GM18519 (cell line): ENCODE measurements at regions not wholly inside any gene's neighbourhood (a gene's known extent, or its start where the extent isn't known, plus 50 kb on each side); places are given as distances from the start of the nearest gene placed in this dataset.

Experiments used
- ATAC-seq: cut with Tn5 transposase; IDR thresholded peaks from one replicate; pipeline ENCODE4 v1.9.1; 2021; ENCODE audit warnings: mild to moderate bottlenecking, moderate library complexity; ENCODE audit not compliant: unreplicated experiment, low FRiP score

DNA sequence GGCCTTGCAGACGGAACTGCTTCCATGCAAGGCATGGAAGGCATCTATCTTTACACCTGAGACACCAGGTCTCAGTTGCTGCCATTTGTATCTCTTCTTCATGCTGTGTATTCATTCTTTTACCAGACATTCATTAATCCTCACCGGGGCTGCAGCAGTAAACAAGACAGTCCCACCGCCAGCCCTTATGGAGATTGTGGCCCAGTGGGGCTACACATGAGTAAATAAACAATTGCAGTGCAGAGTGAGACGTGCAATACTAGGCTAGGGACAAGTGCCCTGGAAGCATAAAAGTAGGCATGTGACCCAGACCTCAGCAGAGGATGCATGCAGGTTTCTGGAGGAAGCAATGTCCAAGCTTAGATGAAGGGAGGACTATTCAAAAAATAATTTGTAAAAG is 497.6 kb upstream of the KLHL29 start:
- ATAC-seq, result no peak

DNA sequence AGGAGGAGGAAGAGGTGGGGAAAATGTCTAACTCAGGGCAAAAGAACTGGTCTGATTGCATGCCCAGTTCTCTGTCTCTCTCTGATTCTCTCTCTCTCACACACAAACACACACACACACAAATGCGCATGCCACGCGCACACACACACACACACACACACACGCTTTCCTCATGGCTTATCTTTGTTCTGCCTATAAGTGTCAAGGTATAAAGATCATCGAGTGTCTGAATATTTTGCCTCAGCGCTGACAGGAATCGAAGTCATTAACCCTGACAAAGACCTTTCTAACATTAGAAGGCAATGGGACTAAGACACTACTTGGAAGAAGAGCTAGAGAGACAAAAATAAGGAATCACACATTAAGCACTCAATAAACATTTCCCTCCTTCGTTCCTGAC is 497.1 kb upstream of the KLHL29 start:
- no peak for ATAC-seq

- ATAC-seq, result no peak
Measured at GRCh38 chr2:22890132-22890531, 494.8 kb upstream of the KLHL29 start.

- ATAC-seq, result no peak
Measured at GRCh38 chr2:22893761-22894517, 491.0 kb upstream of the KLHL29 start.

DNA sequence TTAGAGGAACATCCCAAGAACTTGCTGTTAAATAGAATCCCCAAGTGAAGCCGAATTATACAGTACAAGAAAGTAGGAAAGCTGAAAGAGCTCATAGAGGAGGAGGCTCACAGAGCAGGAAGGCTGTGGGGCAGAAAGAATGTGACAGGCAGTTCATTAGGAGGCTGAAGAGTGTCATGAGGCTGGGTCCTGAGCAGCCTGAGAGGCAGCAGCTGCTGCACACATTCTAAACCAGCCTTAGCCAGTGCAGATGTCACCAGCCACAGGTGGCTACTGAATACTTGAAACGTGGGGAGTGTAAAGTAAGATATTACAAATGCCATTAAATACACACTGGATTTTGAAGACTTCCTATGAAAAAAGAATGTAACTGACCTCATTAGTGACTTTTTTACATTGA is 490.2 kb upstream of the KLHL29 start:
- no peak for ATAC-seq

DNA sequence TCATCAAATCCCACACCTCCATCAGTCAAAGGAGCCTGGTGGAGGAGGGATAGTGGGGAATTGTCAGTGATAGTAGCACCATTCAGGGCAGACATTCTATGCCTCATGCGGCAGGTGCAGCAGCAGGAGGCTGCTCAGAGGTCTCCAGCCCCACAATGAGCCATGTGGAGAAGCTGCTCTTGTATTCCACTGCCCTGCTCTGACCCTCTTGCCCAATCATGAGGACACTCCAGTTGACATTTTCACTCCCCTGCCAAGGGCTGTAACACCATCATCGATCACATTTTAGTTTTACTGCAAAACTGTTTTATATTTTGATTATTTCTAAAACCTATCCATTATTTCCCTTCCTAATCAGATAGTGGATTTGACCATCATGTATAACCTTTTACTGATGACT is 487.6 kb upstream of the KLHL29 start:
- no peak for ATAC-seq

GRCh38 chr2:22900674-22901073 is 484.3 kb upstream of the KLHL29 start:
- ATAC-seq, result no peak

GRCh38 chr2:22901471-22902179 is 483.4 kb upstream of the KLHL29 start:
- no peak for ATAC-seq

DNA sequence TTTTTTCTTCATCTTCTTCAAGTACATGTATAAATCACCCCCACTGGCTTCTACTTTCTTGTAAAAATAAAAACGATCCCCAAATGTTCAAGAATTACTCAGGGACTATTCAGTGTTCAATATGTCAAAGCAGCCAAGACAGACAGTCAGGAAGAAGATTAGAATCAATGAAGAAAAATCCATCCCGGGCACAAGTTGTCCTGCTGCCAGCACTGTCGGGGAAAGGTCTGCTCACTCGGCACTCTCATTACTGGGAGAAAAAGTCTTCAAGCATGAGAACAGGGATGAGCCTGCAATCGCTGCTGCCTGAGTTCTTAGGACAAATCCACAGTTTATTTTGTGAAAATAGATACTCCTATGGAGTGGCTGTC is 482.8 kb upstream of the KLHL29 start:
- no peak for ATAC-seq

DNA sequence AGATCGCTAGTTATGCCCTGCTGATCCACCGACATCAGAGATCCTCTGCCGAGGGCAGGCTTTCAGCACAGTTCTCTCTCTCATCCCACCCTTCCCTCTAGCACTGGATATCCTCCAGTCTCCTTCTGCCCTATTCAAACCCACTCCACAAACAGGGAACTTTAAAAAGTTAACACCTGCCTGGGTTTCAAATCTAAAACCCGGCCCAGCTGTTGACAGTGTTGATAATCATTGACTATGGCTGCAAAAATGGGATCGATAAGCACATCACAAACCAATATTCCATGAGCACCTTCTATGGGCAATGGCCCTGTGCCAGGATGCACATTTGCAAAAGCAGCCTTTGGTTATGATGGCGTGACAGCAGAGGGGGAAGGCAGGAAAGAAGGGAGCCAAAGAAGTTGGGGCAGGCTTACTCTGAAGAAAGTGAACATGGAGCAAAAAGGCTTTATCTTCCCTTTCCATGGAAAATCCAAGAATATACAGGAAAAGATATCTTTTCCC is 482.3 kb upstream of the KLHL29 start:
- no peak for ATAC-seq

DNA sequence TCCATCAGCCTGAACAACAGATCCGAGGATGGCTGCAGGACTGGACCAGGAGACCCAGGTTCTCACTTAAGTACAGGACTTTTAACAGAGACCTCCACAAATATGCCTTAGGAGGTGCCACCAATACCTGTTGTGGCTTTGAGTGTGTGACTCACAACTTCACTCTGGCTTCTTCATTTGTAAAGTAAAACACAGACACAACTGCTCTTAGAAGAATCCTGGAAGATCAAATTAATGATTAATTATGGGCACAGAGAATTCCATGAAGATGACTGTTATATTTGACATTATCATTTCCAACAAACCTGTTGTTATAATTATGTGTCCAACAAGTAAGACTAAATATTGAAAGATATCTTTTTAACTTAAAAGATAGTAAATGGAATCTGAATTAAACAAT is 481.4 kb upstream of the KLHL29 start:
- ATAC-seq, result no peak

DNA sequence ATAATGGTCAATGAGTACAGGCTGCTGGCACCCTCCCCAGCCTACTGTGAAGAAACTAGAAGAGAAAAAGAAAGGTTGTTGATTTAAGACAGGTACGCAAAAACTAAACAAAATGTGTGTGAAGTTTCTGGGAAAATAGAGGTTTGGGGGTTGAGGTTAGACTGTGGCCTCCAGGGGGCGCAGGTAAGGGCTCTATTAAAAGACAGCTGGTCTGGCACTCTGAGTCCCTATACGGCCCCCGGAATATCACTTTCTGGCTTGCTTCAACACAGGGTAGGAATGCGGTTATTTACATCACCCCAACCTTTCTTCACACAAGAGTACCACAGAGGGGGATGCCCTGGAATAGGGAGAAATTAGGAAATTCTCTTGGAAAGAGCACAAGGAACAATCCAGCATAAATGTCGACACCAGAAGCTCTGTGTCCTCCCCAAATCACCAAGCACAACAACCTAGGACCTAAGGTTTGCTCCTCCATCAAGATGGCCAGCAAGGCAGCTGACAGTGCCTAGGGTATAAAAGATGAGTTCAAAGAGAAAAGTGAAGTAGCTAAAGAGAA is 480.8 kb upstream of the KLHL29 start:
- ATAC-seq, result no peak

DNA sequence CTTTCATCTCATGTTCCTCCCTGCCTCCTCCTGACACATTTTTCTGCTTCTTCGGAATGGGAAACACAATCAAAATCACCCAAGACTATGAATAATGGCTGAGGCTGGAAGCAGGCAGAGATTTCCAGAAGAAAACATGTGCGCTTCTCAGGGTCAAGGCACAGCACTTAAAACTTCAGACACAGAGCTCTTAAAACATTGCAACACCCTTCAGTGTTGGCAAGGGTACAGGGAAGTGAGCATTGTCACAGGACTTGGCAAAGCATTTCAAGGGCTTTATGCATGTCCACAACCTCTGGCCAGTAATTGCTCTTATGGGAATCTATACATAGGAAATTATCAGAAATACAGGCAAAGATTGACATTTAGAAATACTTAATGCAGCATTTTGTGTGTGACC is 477.6 kb upstream of the KLHL29 start:
- ATAC-seq, result no peak

GRCh38 chr2:22912398-22912797 is 472.6 kb upstream of the KLHL29 start:
- ATAC-seq, result no peak

- ATAC-seq, result no peak
Measured at GRCh38 chr2:22929998-22930397, 455.0 kb upstream of the KLHL29 start.

DNA sequence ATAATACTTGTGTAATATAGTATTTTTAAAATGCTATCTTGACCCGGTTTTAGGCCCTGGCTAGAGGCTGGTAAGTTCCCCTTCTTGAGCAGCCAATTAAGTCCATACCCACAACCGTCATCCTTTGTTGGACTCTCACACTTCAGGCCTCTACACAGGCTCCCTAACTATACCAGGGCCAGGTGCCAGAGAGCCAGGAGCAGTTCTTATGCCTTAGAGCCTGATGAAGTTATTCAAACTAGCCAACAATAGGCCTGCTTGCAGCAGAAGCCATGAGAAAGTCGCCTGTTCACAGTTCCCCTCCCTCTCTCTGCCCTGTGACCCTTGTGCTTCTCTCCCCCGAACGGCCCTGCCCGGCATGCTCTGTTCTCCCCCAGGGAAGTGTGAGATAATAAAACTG is 454.2 kb upstream of the KLHL29 start:
- no peak for ATAC-seq

GRCh38 chr2:22932288-22932687 is 452.7 kb upstream of the KLHL29 start:
- no peak for ATAC-seq

DNA sequence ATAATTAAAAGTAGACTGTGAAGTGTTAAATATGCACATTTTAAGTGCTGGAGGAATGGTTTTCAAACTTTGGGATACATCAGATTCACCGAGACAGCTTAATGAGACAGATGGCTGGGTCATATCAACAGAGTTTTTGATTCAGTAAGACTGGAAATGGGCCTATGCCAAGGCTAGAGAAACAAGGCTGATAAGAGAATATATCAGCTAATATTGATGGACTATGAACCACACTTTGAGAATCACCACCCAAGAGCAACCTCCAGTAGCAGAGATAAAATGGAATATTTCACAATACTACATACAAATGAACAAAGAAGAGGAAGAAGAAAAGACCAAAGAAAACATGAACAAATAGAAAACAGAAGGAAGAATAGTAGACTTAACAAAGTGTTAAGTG is 450.2 kb upstream of the KLHL29 start:
- no peak for ATAC-seq

DNA sequence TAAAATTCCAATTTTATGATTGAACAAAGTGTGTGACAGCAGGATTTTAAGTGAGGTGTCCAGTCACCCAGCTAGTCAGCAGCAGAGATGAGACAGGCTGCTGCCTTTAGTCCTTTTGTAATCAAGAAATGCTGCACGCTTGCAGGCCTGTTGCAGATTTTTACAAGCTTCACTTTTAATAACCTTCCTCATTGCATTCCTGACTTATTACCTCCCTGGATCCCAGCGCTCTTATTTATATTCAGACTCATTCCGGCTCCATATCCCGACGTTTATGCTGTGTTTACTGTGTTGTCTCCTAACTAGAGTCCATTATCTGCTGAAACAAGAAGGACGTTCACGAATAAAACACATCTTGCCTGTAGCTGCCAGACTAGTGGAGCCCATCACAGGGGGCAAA is 442.5 kb upstream of the KLHL29 start:
- no peak for ATAC-seq

DNA sequence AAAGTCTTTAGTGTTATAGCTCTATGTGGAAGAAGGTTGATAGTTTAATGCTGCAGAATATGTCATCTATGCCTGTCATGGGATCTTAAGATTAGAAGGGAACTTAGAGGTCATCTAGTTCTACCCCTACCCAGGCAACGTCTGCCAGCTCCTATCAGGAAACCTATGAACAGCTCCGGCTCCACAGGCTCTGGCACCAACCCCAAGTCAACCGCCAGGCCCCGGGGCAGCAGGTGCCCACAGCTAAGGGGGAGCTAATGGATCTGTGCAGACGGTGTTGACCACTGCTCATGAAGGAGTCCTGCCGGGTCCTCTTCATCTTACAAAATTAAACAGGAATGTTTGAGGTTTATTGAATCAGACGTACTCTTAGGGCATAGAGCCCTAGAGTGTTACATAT is 440.8 kb upstream of the KLHL29 start:
- ATAC-seq, result no peak

DNA sequence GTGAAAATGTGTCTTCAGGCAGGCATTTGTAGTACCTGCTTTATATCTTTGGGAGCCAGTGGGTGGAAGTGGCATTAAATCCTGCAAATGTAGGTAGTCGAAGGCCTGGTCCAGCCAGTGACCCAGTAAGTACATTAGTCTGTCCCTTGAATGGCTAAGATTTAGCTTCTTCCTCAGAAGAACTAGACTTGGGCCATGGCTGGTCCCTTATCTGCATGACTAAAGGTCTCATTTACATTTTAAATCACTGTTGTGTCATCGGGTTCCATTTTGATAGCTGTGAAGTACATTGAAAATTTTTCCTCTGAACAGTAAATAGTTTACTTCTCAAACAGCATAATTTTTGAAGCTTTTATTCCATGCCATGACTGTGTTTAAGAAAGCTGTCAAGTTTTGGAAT is 438.4 kb upstream of the KLHL29 start:
- no peak for ATAC-seq

- no peak for ATAC-seq
Measured at GRCh38 chr2:22947741-22948140, 437.2 kb upstream of the KLHL29 start.
